Head of caudate nucleus (tissue), 42 donors: ENCODE measurements at regions not wholly inside any gene's neighbourhood (a gene's known extent, or its start where the extent isn't known, plus 50 kb on each side); places are given as distances from the start of the nearest gene placed in this dataset.

Experiments
- DNase-seq, 42 donors: peaks; one replicate each; pipeline versions ENCODE4 v3.0.0 to v3.0.0-alpha.2; 2020 to 2021; ENCODE audit warnings: mixed read lengths in 7 of 42
- intact Hi-C: fragments of 100-400 bp; cut with DNase I; formaldehyde crosslinking; loops from one replicate; pipeline ENCODE4 v1.15.0; 2022

DNA sequence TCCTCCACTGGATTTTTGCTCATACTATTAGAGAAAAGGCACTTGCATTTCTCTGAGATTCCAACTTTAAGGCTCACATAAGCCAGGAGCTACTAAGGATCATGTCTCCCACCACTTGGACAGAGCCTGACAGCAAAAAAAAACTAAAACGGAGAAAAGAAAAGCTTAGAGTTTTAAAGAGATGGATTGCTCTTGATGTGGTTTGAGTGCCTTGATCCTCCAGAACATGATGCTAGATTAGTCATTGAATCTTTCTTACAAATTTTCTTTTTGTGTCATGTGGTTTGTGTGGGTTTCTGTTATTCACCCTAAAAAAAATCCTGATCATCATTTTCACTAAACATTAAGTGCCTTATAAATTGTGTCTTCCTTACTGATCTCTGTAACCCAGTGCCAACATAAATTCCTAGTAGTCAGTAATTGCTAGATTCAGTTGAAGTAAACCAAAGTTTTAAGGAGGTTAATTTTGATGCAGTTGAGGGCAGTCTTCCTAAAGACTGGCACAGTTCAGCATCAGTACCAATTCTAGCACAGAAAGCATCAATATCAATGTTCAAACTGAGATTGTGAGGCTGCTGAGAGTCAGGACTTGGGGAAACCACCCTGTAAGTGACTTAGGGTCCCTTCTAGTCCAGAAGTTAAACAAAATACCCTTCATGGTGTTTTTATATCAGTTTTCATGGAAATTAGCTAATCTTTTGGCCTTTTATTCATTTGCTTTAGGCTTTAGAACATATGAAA is 206.3 kb downstream of the RAD51AP2 start:
- intact Hi-C loops = loop anchor here (5.0 kb wide), 1 partner anchor 540 kb away; no protein-coding TSS in a partner anchor
- DNase-seq = no peak

GRCh38 chr2:17311106-17311619 is 207.1 kb downstream of the RAD51AP2 start:
- DNase-seq = no peak
- intact Hi-C loops = loop anchor here (5.0 kb wide), 1 partner anchor 539 kb away; no protein-coding TSS in a partner anchor

- DNase-seq = peak in 28 of 42 donors; percentile 7 to 77 (median 42)
- intact Hi-C loops = loop anchor here (5.0 to 10.0 kb wide), 2 partner anchors 135 to 538 kb away; no protein-coding TSS in a partner anchor
These were observed 208.4 kb downstream of the RAD51AP2 start for GRCh38 chr2:17309741-17310339.

DNA sequence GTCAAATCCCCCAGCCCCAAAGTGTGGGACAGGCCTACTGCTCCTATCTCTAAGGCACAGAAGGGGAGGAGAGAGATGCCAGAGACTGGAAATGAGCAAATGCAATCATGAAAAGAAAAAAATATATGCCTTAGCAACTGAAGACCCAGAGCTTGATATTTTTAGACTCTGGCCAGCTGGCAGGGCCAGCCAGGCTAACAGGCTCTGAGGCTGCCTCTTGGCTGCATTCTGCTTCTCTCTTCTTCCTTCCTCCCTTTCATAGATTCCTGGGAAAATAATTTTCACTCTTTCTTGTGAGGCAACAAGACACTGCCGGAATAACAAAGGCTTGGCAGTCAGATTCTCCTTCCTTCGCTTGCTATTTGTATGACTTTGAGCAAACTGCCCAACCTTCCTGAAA is 209.1 kb downstream of the RAD51AP2 start:
- intact Hi-C loops = loop anchor here (10.0 kb wide), 1 partner anchor 134 kb away; no protein-coding TSS in a partner anchor
- no peak for DNase-seq

DNA sequence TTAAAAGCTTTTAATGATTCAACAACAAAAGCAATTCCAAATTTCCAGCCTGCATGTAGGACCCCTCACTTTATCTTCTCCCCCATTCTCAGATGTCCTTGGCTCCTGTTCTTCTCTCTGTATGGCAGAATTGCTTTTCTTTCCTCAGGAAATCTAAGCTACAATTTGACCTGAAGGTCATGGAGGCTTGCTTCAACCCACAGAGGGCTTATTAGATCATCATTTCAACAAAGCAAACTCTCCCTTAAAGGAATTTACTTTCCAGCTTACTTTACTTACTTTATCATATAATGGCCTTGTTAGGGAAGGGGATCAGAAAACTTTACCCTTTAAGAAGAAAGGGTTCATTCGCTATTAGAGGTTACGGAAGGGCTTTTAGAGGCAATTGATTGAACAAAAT is 211.5 kb downstream of the RAD51AP2 start:
- intact Hi-C loops = loop anchor here (10.0 kb wide), 1 partner anchor 132 kb away; no protein-coding TSS in a partner anchor
- DNase-seq = no peak

DNA sequence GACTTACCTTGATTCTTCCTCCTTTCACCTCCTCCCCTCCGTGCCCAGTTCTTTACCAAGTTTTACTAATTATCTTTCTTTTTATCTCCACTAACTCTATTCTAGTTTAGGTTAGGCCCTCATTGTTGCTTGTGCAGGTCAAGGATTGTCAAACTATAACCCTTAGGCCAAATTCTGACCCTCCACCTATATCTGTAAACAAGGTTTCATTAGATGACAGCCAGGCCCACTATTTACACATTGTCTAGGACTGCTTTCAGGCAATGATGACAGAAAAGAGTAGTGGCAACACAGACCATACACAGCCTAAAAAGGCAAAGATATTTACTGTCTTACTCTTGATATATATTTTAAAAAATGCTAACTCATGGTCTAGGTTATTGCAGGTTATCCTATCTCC is 212.0 kb downstream of the RAD51AP2 start:
- intact Hi-C loops = loop anchor here (10.0 kb wide), 1 partner anchor 131 kb away; no protein-coding TSS in a partner anchor

GRCh38 chr2:17303521-17303920 is 214.7 kb downstream of the RAD51AP2 start:
- no peak for DNase-seq
- intact Hi-C loops = loop anchor here (10.0 kb wide), 1 partner anchor 129 kb away; no protein-coding TSS in a partner anchor

More for the DNA sequence above, 212.0 kb downstream of the RAD51AP2 start:
- no peak for DNase-seq

DNA sequence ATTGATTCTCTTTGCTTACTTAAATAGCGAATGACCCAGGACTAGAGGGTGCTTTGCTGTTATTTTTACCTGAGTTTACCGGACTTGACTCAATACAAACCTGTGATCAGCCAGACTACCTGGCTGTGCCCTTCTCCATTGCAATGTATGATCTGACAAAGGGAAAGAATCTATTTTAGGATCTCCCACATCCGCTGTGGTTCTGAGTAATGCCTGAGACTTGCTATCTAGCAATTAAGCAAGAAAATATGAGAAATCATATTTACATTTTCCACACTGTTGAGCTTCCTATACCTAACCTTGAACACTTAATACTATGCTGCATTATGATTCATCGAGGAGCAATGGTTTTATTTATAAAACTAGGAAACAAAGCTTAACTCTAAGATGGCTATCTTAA is 215.2 kb downstream of the RAD51AP2 start:
- intact Hi-C loops = loop anchor here (10.0 kb wide), 1 partner anchor 128 kb away; no protein-coding TSS in a partner anchor

GRCh38 chr2:17302281-17302680 is 216.0 kb downstream of the RAD51AP2 start:
- DNase-seq = no peak
- intact Hi-C loops = loop anchor here (10.0 kb wide), 1 partner anchor 127 kb away; no protein-coding TSS in a partner anchor

More for the DNA sequence above, 215.2 kb downstream of the RAD51AP2 start:
- DNase-seq = no peak

- intact Hi-C loops = loop anchor here (10.0 kb wide), 1 partner anchor 127 kb away; no protein-coding TSS in a partner anchor
- DNase-seq = no peak
These were observed 216.8 kb downstream of the RAD51AP2 start for GRCh38 chr2:17301437-17301836.

DNA sequence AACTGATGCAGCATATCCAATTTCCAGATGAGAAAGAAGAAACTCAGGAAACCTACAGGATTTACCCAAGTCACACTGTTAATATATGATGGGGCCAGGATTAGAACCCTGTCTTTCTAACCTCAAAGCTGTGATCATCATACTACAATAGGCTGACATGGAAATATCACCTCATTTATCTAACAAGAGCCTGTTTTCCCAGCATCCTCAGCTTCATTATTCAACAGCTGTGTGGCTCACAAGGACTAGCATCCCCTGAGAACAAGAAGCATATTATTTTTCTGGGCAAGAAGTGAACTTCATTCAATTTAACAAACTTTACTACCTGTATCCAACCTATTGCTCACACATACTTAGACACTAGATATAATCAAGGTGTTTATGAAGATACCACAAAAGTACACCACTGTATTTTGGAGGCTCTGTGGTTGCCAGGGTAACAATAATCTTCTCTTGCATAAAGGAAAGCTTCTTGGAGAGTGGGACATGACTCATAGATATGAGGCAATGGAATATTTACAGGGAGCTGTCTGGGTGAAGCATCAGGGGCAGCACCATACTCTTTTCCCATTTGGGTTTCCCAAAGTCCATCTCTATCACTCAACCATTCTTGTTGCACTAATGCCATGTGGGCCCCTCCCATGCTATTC is 218.2 kb downstream of the RAD51AP2 start:
- DNase-seq = peak in 4 of 42 donors; percentile 18 to 40 (median 30)
- intact Hi-C loops = loop anchor here (10.0 kb wide), 1 partner anchor 125 kb away; no protein-coding TSS in a partner anchor

- DNase-seq = no peak
- intact Hi-C loops = no loop called here
These were observed 219.8 kb downstream of the RAD51AP2 start for GRCh38 chr2:17298453-17298852.

- DNase-seq = no peak
- intact Hi-C loops = no loop called here
These were observed 221.6 kb downstream of the RAD51AP2 start for GRCh38 chr2:17296686-17297085.

DNA sequence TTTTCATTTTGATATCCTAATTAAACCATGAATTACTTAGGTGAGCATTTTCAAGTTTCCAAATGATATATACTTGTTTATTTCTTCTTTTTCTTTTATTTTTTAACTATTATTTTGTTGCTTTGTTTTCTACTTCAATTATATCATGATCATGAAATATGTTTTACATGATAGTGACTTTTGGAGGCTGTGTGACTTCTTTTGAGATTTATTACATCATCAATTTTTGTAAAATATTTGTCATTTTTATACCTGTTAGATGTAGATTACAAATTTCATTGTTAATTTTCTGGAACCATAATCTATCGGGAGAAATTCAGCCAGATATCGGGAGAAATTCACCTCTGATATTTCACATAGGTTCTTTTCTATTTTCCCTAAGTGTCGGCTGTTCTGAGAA is 228.6 kb downstream of the RAD51AP2 start:
- intact Hi-C loops = no loop called here
- no peak for DNase-seq

- intact Hi-C loops = no loop called here
- DNase-seq = no peak
These were observed 231.1 kb downstream of the RAD51AP2 start for GRCh38 chr2:17287183-17287582.

GRCh38 chr2:17282826-17283225 is 235.4 kb downstream of the RAD51AP2 start:
- intact Hi-C loops = no loop called here

DNA sequence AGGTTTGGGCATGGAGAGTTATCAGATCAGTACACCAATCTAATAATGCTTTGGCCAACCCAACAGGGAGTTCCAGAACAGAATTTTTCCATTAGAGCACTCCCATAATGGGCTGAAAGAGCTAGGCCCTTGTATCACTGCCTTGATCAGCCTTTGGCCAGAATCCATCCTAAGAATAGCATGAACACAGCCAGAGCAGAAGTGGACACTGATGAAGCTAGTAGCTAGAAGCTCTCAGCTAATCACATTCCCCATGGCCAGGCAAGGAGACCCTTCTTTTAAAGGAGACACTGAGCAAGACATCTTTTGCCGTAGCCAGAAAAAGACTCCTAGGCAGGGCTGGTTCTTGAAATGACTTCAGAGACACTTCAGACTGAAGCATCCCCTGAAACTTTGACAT is 236.0 kb downstream of the RAD51AP2 start:
- DNase-seq = no peak
- intact Hi-C loops = no loop called here

More at GRCh38 chr2:17282826-17283225, 235.4 kb downstream of the RAD51AP2 start:
- no peak for DNase-seq

DNA sequence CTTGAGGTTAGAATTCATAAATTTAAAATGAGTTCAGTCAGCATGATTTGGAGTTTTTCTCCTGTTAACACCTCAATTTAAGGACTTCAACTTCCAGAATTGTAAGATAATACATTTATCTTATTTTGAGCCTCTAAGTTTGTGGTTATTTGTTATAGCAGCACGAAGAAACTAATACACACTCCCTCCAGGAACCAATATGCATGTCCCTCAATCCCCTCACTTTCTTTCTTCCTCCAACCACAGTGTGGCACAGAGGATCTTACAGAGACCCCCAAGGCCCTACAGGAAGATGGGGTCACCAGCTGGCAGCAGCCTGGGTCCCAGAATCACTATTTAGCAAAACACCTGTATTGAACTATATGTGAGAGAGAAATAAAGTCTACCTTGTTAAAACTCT is 242.0 kb downstream of the RAD51AP2 start:
- DNase-seq = no peak
- intact Hi-C loops = no loop called here
